ENCODE measurements at regions not wholly inside any gene's neighbourhood (a gene's known extent, or its start where the extent isn't known, plus 50 kb on each side); places are given as distances from the start of the nearest gene placed in this dataset.

DNA sequence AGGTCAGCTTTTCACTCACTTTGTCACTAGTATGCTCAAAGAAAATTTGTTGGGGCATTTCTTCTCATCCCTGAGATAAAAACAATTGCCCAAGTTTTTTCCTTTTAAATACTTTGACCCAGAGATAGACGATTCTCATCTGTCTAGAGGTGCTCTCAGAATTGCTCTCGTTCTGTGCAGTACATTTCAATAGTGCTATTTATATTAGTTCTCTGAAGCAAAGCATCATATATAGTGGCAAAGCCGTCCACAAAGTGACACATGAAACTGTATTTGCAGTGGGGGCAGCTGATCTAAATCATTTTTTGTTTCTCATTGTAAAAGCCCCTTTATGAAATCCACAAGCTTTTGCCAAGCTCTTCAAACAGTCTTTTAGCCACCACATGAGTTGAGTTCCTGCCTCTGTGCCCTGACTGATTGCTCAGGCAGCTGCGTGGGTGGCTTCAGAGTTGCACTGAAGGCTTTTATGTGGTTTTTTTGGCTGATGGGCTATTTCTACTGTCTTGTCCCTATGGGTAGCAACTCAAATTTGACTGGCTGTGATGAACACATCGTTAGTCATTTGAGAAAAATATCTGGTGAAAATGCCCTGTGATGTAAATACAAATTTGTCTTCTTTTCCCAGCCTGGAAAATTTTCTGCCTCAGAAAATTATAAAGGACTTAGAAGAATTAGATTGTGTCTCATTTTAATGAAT is 119.1 kb upstream of the OTUD4 start:
- TF ChIP-seq POLR2A (IDR thresholded peaks at IDR 0.05; ENCODE audit: low read depth, low read length) = no peak
- no peak for TF ChIP-seq POLR2AphosphoS5 (IDR thresholded peaks at IDR 0.05; ENCODE audit: low read depth, low read length)
- TF ChIP-seq POU2F2 (IDR thresholded peaks at IDR 0.05; ENCODE audit: low read depth, low read length) = peak; percentile 83
